ENCODE measurements at regions not wholly inside any gene's neighbourhood (a gene's known extent, or its start where the extent isn't known, plus 50 kb on each side); places are given as distances from the start of the nearest gene placed in this dataset.

DNA sequence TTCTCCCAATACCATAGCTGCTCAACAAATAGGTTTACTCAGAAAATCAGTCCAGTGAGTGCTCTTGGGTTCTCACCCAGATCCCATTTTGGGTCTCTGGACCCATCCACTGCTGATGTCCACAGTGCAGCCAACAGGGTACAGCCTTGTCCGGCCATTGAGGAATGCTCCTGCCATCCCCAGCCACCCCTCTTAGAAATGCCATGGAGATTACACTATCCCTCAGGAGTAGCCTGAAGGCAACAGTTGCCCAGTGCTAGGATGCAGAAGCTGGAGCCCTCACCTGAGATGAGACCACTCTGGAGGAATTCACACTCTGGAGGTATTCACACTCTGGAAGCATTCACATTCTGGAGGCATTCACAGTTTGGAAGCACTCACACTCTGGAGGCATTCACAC, 958.8 kb upstream of the TMEM132C start:
- TF ChIP-seq, protein P1, sequence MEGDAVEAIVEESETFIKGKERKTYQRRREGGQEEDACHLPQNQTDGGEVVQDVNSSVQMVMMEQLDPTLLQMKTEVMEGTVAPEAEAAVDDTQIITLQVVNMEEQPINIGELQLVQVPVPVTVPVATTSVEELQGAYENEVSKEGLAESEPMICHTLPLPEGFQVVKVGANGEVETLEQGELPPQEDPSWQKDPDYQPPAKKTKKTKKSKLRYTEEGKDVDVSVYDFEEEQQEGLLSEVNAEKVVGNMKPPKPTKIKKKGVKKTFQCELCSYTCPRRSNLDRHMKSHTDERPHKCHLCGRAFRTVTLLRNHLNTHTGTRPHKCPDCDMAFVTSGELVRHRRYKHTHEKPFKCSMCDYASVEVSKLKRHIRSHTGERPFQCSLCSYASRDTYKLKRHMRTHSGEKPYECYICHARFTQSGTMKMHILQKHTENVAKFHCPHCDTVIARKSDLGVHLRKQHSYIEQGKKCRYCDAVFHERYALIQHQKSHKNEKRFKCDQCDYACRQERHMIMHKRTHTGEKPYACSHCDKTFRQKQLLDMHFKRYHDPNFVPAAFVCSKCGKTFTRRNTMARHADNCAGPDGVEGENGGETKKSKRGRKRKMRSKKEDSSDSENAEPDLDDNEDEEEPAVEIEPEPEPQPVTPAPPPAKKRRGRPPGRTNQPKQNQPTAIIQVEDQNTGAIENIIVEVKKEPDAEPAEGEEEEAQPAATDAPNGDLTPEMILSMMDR (IDR thresholded peaks at IDR 0.05; ENCODE audit: poor library complexity, severe bottlenecking) = no peak
- no peak for TF ChIP-seq EP300 (conservative IDR thresholded peaks at IDR 0.05; ENCODE audit: poor library complexity, severe bottlenecking)
- no peak for TF ChIP-seq RAD21 (conservative IDR thresholded peaks at IDR 0.05)
- TF ChIP-seq, protein P2, sequence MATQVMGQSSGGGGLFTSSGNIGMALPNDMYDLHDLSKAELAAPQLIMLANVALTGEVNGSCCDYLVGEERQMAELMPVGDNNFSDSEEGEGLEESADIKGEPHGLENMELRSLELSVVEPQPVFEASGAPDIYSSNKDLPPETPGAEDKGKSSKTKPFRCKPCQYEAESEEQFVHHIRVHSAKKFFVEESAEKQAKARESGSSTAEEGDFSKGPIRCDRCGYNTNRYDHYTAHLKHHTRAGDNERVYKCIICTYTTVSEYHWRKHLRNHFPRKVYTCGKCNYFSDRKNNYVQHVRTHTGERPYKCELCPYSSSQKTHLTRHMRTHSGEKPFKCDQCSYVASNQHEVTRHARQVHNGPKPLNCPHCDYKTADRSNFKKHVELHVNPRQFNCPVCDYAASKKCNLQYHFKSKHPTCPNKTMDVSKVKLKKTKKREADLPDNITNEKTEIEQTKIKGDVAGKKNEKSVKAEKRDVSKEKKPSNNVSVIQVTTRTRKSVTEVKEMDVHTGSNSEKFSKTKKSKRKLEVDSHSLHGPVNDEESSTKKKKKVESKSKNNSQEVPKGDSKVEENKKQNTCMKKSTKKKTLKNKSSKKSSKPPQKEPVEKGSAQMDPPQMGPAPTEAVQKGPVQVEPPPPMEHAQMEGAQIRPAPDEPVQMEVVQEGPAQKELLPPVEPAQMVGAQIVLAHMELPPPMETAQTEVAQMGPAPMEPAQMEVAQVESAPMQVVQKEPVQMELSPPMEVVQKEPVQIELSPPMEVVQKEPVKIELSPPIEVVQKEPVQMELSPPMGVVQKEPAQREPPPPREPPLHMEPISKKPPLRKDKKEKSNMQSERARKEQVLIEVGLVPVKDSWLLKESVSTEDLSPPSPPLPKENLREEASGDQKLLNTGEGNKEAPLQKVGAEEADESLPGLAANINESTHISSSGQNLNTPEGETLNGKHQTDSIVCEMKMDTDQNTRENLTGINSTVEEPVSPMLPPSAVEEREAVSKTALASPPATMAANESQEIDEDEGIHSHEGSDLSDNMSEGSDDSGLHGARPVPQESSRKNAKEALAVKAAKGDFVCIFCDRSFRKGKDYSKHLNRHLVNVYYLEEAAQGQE (IDR thresholded peaks at IDR 0.05; ENCODE audit: borderline replicate concordance) = no peak
- no peak for TF ChIP-seq POLR2AphosphoS5 (IDR thresholded peaks at IDR 0.05)
